IMR-90 (cell line): ENCODE measurements at regions not wholly inside any gene's neighbourhood (a gene's known extent, or its start where the extent isn't known, plus 50 kb on each side); places are given as distances from the start of the nearest gene placed in this dataset.

ENCODE experiments used
- CEBPB ChIP-seq: IDR thresholded peaks from 2 replicates; pipeline ENCODE4 v1.6.1; 2012; ENCODE audit warnings: low read depth, low read length, improper control_type of control experiment
- MAZ ChIP-seq: IDR thresholded peaks from 2 replicates; pipeline ENCODE4 v1.6.1; 2012; ENCODE audit warnings: low read depth, mild to moderate bottlenecking, low read length, improper control_type of control experiment, moderate library complexity, borderline replicate concordance
- POLR2A ChIP-seq: IDR thresholded peaks from 2 replicates; pipeline ENCODE4 v1.6.1; 2012; ENCODE audit warnings: mild to moderate bottlenecking, low read depth, low read length
- RAD21 ChIP-seq: IDR thresholded peaks from 2 replicates; pipeline ENCODE4 v1.6.1; 2012; ENCODE audit warnings: low read length, improper control_type of control experiment
- TF ChIP-seq, protein P1 (sequence below): conservative IDR thresholded peaks from 2 replicates; pipeline ENCODE4 v1.5.1; 2012; ENCODE audit warnings: mild to moderate bottlenecking, low read depth, low read length, improper control_type of control experiment
- TF ChIP-seq, protein P2 (sequence below): fragments of 150-350 bp; IDR thresholded peaks from 2 replicates; pipeline ENCODE4 v1.6.1; 2016; ENCODE audit warnings: low read depth, mild to moderate bottlenecking, low read length, moderate library complexity, borderline replicate concordance

DNA sequence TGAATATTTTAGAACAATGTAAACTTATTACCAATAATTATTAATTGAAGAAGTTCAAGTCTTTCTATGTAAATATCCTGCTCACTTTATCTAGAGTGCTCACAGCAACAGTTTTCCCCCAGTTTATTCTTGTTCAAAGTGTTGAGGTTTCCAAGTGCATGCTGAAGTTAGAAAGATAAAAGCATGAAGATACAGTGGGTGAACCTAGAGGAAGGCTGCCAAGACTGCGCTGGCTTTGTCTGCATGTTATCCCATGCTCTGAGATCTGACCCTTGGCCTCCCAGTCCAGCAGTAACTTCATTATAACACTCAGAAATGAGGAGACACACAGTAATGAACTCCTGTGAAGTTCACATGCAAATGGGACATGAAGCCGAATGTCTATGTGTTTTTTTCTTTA lies 76.0 kb upstream of the PIP5K1B start:
- TF ChIP-seq RAD21 (no peak), CEBPB (no peak), POLR2A (no peak), MAZ (no peak)
- TF ChIP-seq, protein P1, sequence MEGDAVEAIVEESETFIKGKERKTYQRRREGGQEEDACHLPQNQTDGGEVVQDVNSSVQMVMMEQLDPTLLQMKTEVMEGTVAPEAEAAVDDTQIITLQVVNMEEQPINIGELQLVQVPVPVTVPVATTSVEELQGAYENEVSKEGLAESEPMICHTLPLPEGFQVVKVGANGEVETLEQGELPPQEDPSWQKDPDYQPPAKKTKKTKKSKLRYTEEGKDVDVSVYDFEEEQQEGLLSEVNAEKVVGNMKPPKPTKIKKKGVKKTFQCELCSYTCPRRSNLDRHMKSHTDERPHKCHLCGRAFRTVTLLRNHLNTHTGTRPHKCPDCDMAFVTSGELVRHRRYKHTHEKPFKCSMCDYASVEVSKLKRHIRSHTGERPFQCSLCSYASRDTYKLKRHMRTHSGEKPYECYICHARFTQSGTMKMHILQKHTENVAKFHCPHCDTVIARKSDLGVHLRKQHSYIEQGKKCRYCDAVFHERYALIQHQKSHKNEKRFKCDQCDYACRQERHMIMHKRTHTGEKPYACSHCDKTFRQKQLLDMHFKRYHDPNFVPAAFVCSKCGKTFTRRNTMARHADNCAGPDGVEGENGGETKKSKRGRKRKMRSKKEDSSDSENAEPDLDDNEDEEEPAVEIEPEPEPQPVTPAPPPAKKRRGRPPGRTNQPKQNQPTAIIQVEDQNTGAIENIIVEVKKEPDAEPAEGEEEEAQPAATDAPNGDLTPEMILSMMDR: no peak
- TF ChIP-seq, protein P2, sequence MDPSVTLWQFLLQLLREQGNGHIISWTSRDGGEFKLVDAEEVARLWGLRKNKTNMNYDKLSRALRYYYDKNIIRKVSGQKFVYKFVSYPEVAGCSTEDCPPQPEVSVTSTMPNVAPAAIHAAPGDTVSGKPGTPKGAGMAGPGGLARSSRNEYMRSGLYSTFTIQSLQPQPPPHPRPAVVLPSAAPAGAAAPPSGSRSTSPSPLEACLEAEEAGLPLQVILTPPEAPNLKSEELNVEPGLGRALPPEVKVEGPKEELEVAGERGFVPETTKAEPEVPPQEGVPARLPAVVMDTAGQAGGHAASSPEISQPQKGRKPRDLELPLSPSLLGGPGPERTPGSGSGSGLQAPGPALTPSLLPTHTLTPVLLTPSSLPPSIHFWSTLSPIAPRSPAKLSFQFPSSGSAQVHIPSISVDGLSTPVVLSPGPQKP: no peak
